ENCODE measurements at regions not wholly inside any gene's neighbourhood (a gene's known extent, or its start where the extent isn't known, plus 50 kb on each side); places are given as distances from the start of the nearest gene placed in this dataset.

DNA sequence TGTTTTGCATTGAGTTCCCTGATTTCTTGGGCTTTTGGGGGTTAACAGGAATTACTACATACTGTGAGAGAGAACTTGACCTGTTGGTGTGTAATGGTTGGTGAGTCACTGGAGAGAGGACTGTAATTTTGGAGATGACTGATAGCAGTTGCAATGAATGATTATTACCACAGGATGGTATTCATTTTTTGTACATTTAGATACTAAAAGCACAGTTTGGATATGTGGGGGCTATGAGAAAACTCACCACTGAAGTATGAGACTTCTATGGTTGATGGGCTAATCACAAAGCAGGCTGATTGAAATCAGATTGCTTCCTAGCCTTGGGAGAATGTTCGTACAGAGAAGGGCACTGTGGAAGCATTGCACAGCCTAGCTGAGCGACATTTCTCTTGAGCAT lies 1571.3 kb upstream of the PRMT6 start:
- Histone ChIP-seq H2AFZ (ENCODE audit: low read length) (no peak overlapping the region), H3K9ac (ENCODE audit: low read length) (no peak overlapping the region), H3K79me2 (ENCODE audit: low read length) (no peaks in the 10 kb centered on the region), H3F3A (ENCODE audit: insufficient read depth, low read length) (no peaks in the 10 kb centered on the region), H3K36me3 (replicated peaks; ENCODE audit: insufficient read depth, low read length) (no peaks in the 10 kb centered on the region), H4K20me1 (ENCODE audit: insufficient read depth, low read length) (no peaks in the 10 kb centered on the region), H3K9me3 (replicated peaks; ENCODE audit: insufficient read depth, low read length) (no peaks in the 10 kb centered on the region), H3K4me1 (ENCODE audit: low read length) (no peaks in the 10 kb centered on the region), H3K27ac (ENCODE audit: low read length) (no peak overlapping the region), H3K4me3 (ENCODE audit: low read length) (no peak overlapping the region), H3K27me3 (replicated peaks; ENCODE audit: insufficient read depth, low read length) (no peaks in the 10 kb centered on the region), H3K4me2 (ENCODE audit: low read depth, low read length) (no peak overlapping the region), H3K9me2 (replicated peaks; ENCODE audit: insufficient read depth, low read length) (no peaks in the 10 kb centered on the region)
- no peak for TF ChIP-seq EZH2 (optimal IDR thresholded peaks at IDR 0.05; ENCODE audit: low read depth, low read length)
- no peak for TF ChIP-seq CTCF (IDR thresholded peaks at IDR 0.05; ENCODE audit: low read length)
- no peak for TF ChIP-seq EZH2phosphoT487 (IDR thresholded peaks at IDR 0.05; ENCODE audit: low read length)
- DNase-seq = no peak

- Histone ChIP-seq H3K9ac (ENCODE audit: low read length) (no peak overlapping the region), H3K27ac (ENCODE audit: low read length) (no peak overlapping the region), H3K36me3 (replicated peaks; ENCODE audit: insufficient read depth, low read length) (no peaks in the 10 kb centered on the region), H3K27me3 (replicated peaks; ENCODE audit: insufficient read depth, low read length) (no peaks in the 10 kb centered on the region), H3K4me2 (ENCODE audit: low read depth, low read length) (no peak overlapping the region), H3K4me3 (ENCODE audit: low read length) (no peak overlapping the region), H3F3A (ENCODE audit: insufficient read depth, low read length) (no peaks in the 10 kb centered on the region), H3K79me2 (ENCODE audit: low read length) (no peaks in the 10 kb centered on the region), H3K4me1 (ENCODE audit: low read length) (no peaks in the 10 kb centered on the region), H3K9me3 (replicated peaks; ENCODE audit: insufficient read depth, low read length) (no peaks in the 10 kb centered on the region), H2AFZ (ENCODE audit: low read length) (no peak overlapping the region), H3K9me2 (replicated peaks; ENCODE audit: insufficient read depth, low read length) (no peaks in the 10 kb centered on the region), H4K20me1 (ENCODE audit: insufficient read depth, low read length) (no peaks in the 10 kb centered on the region)
- TF ChIP-seq EZH2 (optimal IDR thresholded peaks at IDR 0.05; ENCODE audit: low read depth, low read length) = no peak
- TF ChIP-seq EZH2phosphoT487 (IDR thresholded peaks at IDR 0.05; ENCODE audit: low read length) = no peak
- no peak for TF ChIP-seq CTCF (IDR thresholded peaks at IDR 0.05; ENCODE audit: low read length)
- no peak for DNase-seq
These were observed 1563.6 kb upstream of the PRMT6 start for GRCh38 chr1:105492921-105493320.

GRCh38 chr1:105516068-105516467 lies 1540.4 kb upstream of the PRMT6 start:
- Histone ChIP-seq H3K27me3 (replicated peaks; ENCODE audit: insufficient read depth, low read length) (no peaks in the 10 kb centered on the region), H3F3A (ENCODE audit: insufficient read depth, low read length) (no peaks in the 10 kb centered on the region), H3K9me3 (replicated peaks; ENCODE audit: insufficient read depth, low read length) (no peaks in the 10 kb centered on the region), H3K4me3 (ENCODE audit: low read length) (no peak overlapping the region), H3K27ac (ENCODE audit: low read length) (no peak overlapping the region), H4K20me1 (ENCODE audit: insufficient read depth, low read length) (no peaks in the 10 kb centered on the region), H3K79me2 (ENCODE audit: low read length) (no peaks in the 10 kb centered on the region), H3K4me2 (ENCODE audit: low read depth, low read length) (no peak overlapping the region), H3K9ac (ENCODE audit: low read length) (no peak overlapping the region), H3K4me1 (ENCODE audit: low read length) (no peaks in the 10 kb centered on the region), H3K9me2 (replicated peaks; ENCODE audit: insufficient read depth, low read length) (no peaks in the 10 kb centered on the region), H3K36me3 (replicated peaks; ENCODE audit: insufficient read depth, low read length) (no peaks in the 10 kb centered on the region), H2AFZ (ENCODE audit: low read length) (no peak overlapping the region)
- DNase-seq = no peak
- TF ChIP-seq CTCF (IDR thresholded peaks at IDR 0.05; ENCODE audit: low read length) = no peak
- no peak for TF ChIP-seq EZH2 (optimal IDR thresholded peaks at IDR 0.05; ENCODE audit: low read depth, low read length)
- TF ChIP-seq EZH2phosphoT487 (IDR thresholded peaks at IDR 0.05; ENCODE audit: low read length) = no peak

All from MM.1S (cell line).